HUDEP-2 (cell line): ENCODE measurements at regions not wholly inside any gene's neighbourhood (a gene's known extent, or its start where the extent isn't known, plus 50 kb on each side); places are given as distances from the start of the nearest gene placed in this dataset.
"Not testable (repeated sequence)": the region's sequence is repeated elsewhere in the genome, so short reads cannot be mapped to it uniquely, and the experiment has no call there.

Experiments used
- DNase-seq, 76 experiments: peaks; one replicate each; lab custom pipeline; 2025; ENCODE audit not compliant: unreplicated experiment in 76 of 76; lab: John Stamatoyannopoulos, UW

- DNase-seq = peak in 34 of 76 experiments; percentile 1 to 56 (median 10)
Measured at GRCh38 chr14:38721822-38722431, 381.1 kb downstream of the SEC23A start.

- DNase-seq = no peak
Measured at GRCh38 chr14:38718519-38718918, 384.5 kb downstream of the SEC23A start.

GRCh38 chr14:38716926-38717325 lies 386.1 kb downstream of the SEC23A start:
- no peak for DNase-seq

GRCh38 chr14:38710881-38711280 lies 392.2 kb downstream of the SEC23A start:
- no peak for DNase-seq

- no peak for DNase-seq
Measured at GRCh38 chr14:38710196-38710595, 392.8 kb downstream of the SEC23A start.

GRCh38 chr14:38705220-38705619 lies 397.8 kb downstream of the SEC23A start:
- no peak for DNase-seq

GRCh38 chr14:38704220-38704619 lies 398.8 kb downstream of the SEC23A start:
- DNase-seq = no peak

- no peak for DNase-seq
Measured at GRCh38 chr14:38696925-38697324, 406.1 kb downstream of the SEC23A start.

- DNase-seq = no peak
Measured at GRCh38 chr14:38693423-38693822, 409.6 kb downstream of the SEC23A start.

GRCh38 chr14:38669027-38669426 lies 413.1 kb upstream of the CLEC14A start:
- DNase-seq = no peak

- no peak for DNase-seq
Measured at GRCh38 chr14:38663382-38663781, 407.5 kb upstream of the CLEC14A start.

GRCh38 chr14:38662781-38663180 lies 406.9 kb upstream of the CLEC14A start:
- no peak for DNase-seq

GRCh38 chr14:38646391-38646790 lies 390.5 kb upstream of the CLEC14A start:
- no peak for DNase-seq

- DNase-seq = not testable (repeated sequence)
Measured at GRCh38 chr14:38634913-38635312, 379.0 kb upstream of the CLEC14A start.

GRCh38 chr14:38629412-38629811 lies 373.5 kb upstream of the CLEC14A start:
- DNase-seq = no peak

- DNase-seq = no peak
Measured at GRCh38 chr14:38627163-38627562, 371.3 kb upstream of the CLEC14A start.

GRCh38 chr14:38623661-38624060 lies 367.8 kb upstream of the CLEC14A start:
- no peak for DNase-seq

- DNase-seq = no peak
Measured at GRCh38 chr14:38618514-38618913, 362.6 kb upstream of the CLEC14A start.

- no peak for DNase-seq
Measured at GRCh38 chr14:38616959-38617358, 361.1 kb upstream of the CLEC14A start.

GRCh38 chr14:38611928-38612327 lies 356.0 kb upstream of the CLEC14A start:
- DNase-seq = no peak

- DNase-seq = no peak
Measured at GRCh38 chr14:38608244-38608643, 352.4 kb upstream of the CLEC14A start.

GRCh38 chr14:38605193-38606114 lies 349.6 kb upstream of the CLEC14A start:
- no peak for DNase-seq
